ENCODE measurements at regions not wholly inside any gene's neighbourhood (a gene's known extent, or its start where the extent isn't known, plus 50 kb on each side); places are given as distances from the start of the nearest gene placed in this dataset.

- TF ChIP-seq CTCF (IDR thresholded peaks at IDR 0.05): no peak
- no peak for TF ChIP-seq EZH2phosphoT487 (IDR thresholded peaks at IDR 0.05)
- no peak for TF ChIP-seq EZH2 (IDR thresholded peaks at IDR 0.05)
- Histone ChIP-seq H3K9ac (no peak overlapping the region), H3K36me3 (no peaks in the 10 kb centered on the region), H3K27ac (no peak overlapping the region), H3K4me2 (no peak overlapping the region), H4K20me1 (ENCODE audit: low read depth) (no peaks in the 10 kb centered on the region), H3K9me3 (ENCODE audit: low read depth) (no peaks in the 10 kb centered on the region), H3K4me3 (no peak overlapping the region), H3K4me1 (peaks cover 21% of the 10 kb centered on the region), H3K79me2 (ENCODE audit: low read depth) (no peaks in the 10 kb centered on the region), H3F3A (ENCODE audit: low read depth) (peaks cover 12% of the 10 kb centered on the region), H2AFZ (replicated peaks) (no peak overlapping the region), H3K27me3 (no peaks in the 10 kb centered on the region)
- Mint-ChIP-seq H3K36me3 (no peaks in the 10 kb centered on the region), H3K27me3 (ENCODE audit: insufficient read depth, low read depth) (peaks cover 9% of the 10 kb centered on the region), H3K4me1 (peaks cover 24% of the 10 kb centered on the region), H3K4me3 (no peak overlapping the region), H3K9me3 (peaks cover 6% of the 10 kb centered on the region), H3K27ac (no peak overlapping the region)
- DNase-seq (ENCODE audit: low spot score): no peak
These were observed 125.5 kb downstream of the OLFM1 start for GRCh38 chr9:135212961-135213360.

GRCh38 chr9:135213566-135213965, 126.1 kb downstream of the OLFM1 start:
- H4K20me1 ChIP-seq (ENCODE audit: low read depth): no peaks in the 10 kb centered on the region
- no peak overlapping the region for H3K27ac Mint-ChIP-seq
- no peak for DNase-seq (ENCODE audit: low spot score)
- TF ChIP-seq EZH2 (IDR thresholded peaks at IDR 0.05): no peak
- TF ChIP-seq CTCF (IDR thresholded peaks at IDR 0.05): no peak
- TF ChIP-seq EZH2phosphoT487 (IDR thresholded peaks at IDR 0.05): no peak
- H3K4me1 Mint-ChIP-seq: peaks cover 27% of the 10 kb centered on the region
- H3K27me3 ChIP-seq: no peaks in the 10 kb centered on the region
- no peaks in the 10 kb centered on the region for H3K79me2 ChIP-seq (ENCODE audit: low read depth)
- no peak overlapping the region for H3K4me3 ChIP-seq
- H3K27me3 Mint-ChIP-seq (ENCODE audit: insufficient read depth, low read depth): peaks cover 9% of the 10 kb centered on the region
- H3K36me3 Mint-ChIP-seq: no peaks in the 10 kb centered on the region
- H2AFZ ChIP-seq (replicated peaks): no peak overlapping the region
- H3F3A ChIP-seq (ENCODE audit: low read depth): peaks cover 13% of the 10 kb centered on the region
- no peak overlapping the region for H3K4me2 ChIP-seq
- no peak overlapping the region for H3K27ac ChIP-seq
- no peaks in the 10 kb centered on the region for H3K36me3 ChIP-seq
- peaks cover 6% of the 10 kb centered on the region for H3K9me3 Mint-ChIP-seq
- H3K9me3 ChIP-seq (ENCODE audit: low read depth): no peaks in the 10 kb centered on the region
- H3K4me3 Mint-ChIP-seq: no peak overlapping the region
- H3K9ac ChIP-seq: no peak overlapping the region
- peaks cover 26% of the 10 kb centered on the region for H3K4me1 ChIP-seq

DNA sequence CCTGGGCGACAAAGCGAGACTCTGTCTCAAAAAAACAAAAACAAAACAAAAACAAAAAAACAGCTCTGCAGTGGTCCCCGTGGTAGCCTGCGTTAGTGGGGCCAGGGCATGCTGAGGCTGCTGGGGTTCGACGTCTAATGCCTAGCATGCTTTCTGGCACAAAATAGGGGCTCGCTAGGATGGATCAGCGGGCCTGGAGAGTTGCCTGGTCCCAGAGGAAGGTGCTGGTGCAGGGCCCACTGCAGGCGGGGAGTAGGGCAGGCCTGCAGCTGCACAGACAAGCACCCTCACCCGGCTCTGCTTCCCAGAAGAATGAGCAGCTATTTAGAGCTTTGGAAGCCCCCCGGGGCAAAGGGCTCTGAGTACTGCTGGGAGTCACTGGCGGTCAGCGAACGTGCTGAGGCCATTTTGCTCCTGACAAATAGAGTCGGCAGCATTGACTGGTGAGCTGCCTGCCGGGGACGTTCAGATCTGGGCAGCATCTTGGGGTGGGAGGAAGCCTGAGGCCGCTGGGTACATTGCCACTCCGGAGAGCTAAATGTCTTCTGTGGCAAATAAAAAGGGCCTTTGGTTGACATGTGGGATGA, 126.7 kb downstream of the OLFM1 start:
- peaks cover 6% of the 10 kb centered on the region for H3K9me3 Mint-ChIP-seq
- Histone ChIP-seq H4K20me1 (ENCODE audit: low read depth) (no peaks in the 10 kb centered on the region), H3F3A (ENCODE audit: low read depth) (peaks cover 18% of the 10 kb centered on the region), H3K27me3 (no peaks in the 10 kb centered on the region), H2AFZ (replicated peaks) (no peak overlapping the region), H3K36me3 (no peaks in the 10 kb centered on the region), H3K27ac (no peak overlapping the region), H3K4me2 (no peak overlapping the region), H3K4me1 (peaks cover 32% of the 10 kb centered on the region), H3K9ac (no peak overlapping the region), H3K79me2 (ENCODE audit: low read depth) (no peaks in the 10 kb centered on the region), H3K4me3 (no peak overlapping the region), H3K9me3 (ENCODE audit: low read depth) (no peaks in the 10 kb centered on the region)
- H3K4me1 Mint-ChIP-seq: peaks cover 32% of the 10 kb centered on the region
- H3K27ac Mint-ChIP-seq: no peak overlapping the region
- TF ChIP-seq EZH2 (IDR thresholded peaks at IDR 0.05) (no peak), CTCF (IDR thresholded peaks at IDR 0.05) (no peak), EZH2phosphoT487 (IDR thresholded peaks at IDR 0.05) (no peak)
- peak; percentile 25 for DNase-seq (ENCODE audit: low spot score)
- H3K27me3 Mint-ChIP-seq (ENCODE audit: insufficient read depth, low read depth): peaks cover 9% of the 10 kb centered on the region
- no peak overlapping the region for H3K4me3 Mint-ChIP-seq
- H3K36me3 Mint-ChIP-seq: no peaks in the 10 kb centered on the region
